OCI-LY3 (cell line): ENCODE measurements at regions not wholly inside any gene's neighbourhood (a gene's known extent, or its start where the extent isn't known, plus 50 kb on each side); places are given as distances from the start of the nearest gene placed in this dataset.

Experiments used
- H2AFZ ChIP-seq: fragments of 200-600, 300-600 bp; shearing (Covaris generic); 2 replicates; pipeline ENCODE4 v1.6.0; 2014; ENCODE audit warnings: antibody characterized with exemption, low read depth, low read length
- H3K27ac ChIP-seq: fragments of 200-600, 300-600 bp; sonication (generic); 2 replicates; pipeline ENCODE4 v1.5.1; 2014; ENCODE audit warnings: mild to moderate bottlenecking, low read length, moderate library complexity, mixed read lengths
- H3K27me3 ChIP-seq: fragments of 200-600, 300-600 bp; sonication (generic); 2 replicates; pipeline ENCODE4 v1.6.1; 2014; ENCODE audit warnings: low read depth, low read length, mixed read lengths
- H3K36me3 ChIP-seq: fragments of 200-600, 300-600 bp; sonication (generic); replicated peaks from 2 replicates; pipeline ENCODE3; 2014; ENCODE audit warnings: low read depth, low read length, mixed read lengths
- H3K4me1 ChIP-seq: fragments of 300-600, 200-600 bp; sonication (generic); 2 replicates; pipeline ENCODE4 v1.6.1; 2014; ENCODE audit warnings: low read length, mixed read lengths
- H3K4me2 ChIP-seq: fragments of 200-600, 300-600 bp; sonication (generic); 2 replicates; pipeline ENCODE4 v1.6.1; 2014; ENCODE audit warnings: low read length, mixed read lengths
- H3K4me3 ChIP-seq: fragments of 300-600, 200-600 bp; sonication (generic); 2 replicates; pipeline ENCODE4 v1.5.1; 2014; ENCODE audit warnings: antibody characterized with exemption, mild to moderate bottlenecking, low read length, moderate library complexity
- H3K79me2 ChIP-seq: fragments of 300-600, 200-600 bp; shearing (Covaris generic); 2 replicates; pipeline ENCODE4 v1.6.1; 2014; ENCODE audit warnings: mild to moderate bottlenecking, low read length, mixed read lengths
- H3K9ac ChIP-seq: fragments of 300-600, 200-600 bp; shearing (Covaris generic); 2 replicates; pipeline ENCODE4 v1.6.0; 2014; ENCODE audit warnings: mild to moderate bottlenecking, low read length, moderate library complexity
- H3K9me3 ChIP-seq: fragments of 200-600, 300-600 bp; shearing (Covaris generic); 2 replicates; pipeline ENCODE4 v1.6.1; 2014; ENCODE audit warnings: low read length, mixed read lengths; ENCODE audit not compliant: insufficient read depth
- H4K20me1 ChIP-seq: fragments of 200-600, 300-600 bp; sonication (generic); 2 replicates; pipeline ENCODE4 v1.6.1; 2016; ENCODE audit warnings: low read length, mixed read lengths; ENCODE audit not compliant: insufficient read depth
- EZH2phosphoT487 ChIP-seq: fragments of 200-600 bp; shearing (Covaris generic); IDR thresholded peaks from 2 replicates; pipeline ENCODE4 v1.6.1; 2018; ENCODE audit warnings: antibody characterized with exemption, mixed run types, low read depth
- TF ChIP-seq, protein P1 (sequence below): fragments of 200-600, 300-600 bp; sonication (generic); IDR thresholded peaks from 2 replicates; pipeline ENCODE4 v1.5.1; 2014; ENCODE audit warnings: antibody characterized with exemption, low read length, low read depth

GRCh38 chr4:31660916-31661315 lies 940.7 kb downstream of the PCDH7 start:
- Histone ChIP-seq H3K9ac (no peak overlapping the region), H3K9me3 (no peaks in the 10 kb centered on the region), H3K79me2 (no peaks in the 10 kb centered on the region), H3K27ac (no peak overlapping the region), H4K20me1 (no peaks in the 10 kb centered on the region), H3K4me2 (no peak overlapping the region), H3K27me3 (no peaks in the 10 kb centered on the region), H3K4me3 (no peak overlapping the region), H2AFZ (no peak overlapping the region; the same call in 1 of the 2 replicates), H3K36me3 (no peaks in the 10 kb centered on the region), H3K4me1 (peaks cover 17% of the 10 kb centered on the region)
- no peak for TF ChIP-seq EZH2phosphoT487
- TF ChIP-seq, protein P1, sequence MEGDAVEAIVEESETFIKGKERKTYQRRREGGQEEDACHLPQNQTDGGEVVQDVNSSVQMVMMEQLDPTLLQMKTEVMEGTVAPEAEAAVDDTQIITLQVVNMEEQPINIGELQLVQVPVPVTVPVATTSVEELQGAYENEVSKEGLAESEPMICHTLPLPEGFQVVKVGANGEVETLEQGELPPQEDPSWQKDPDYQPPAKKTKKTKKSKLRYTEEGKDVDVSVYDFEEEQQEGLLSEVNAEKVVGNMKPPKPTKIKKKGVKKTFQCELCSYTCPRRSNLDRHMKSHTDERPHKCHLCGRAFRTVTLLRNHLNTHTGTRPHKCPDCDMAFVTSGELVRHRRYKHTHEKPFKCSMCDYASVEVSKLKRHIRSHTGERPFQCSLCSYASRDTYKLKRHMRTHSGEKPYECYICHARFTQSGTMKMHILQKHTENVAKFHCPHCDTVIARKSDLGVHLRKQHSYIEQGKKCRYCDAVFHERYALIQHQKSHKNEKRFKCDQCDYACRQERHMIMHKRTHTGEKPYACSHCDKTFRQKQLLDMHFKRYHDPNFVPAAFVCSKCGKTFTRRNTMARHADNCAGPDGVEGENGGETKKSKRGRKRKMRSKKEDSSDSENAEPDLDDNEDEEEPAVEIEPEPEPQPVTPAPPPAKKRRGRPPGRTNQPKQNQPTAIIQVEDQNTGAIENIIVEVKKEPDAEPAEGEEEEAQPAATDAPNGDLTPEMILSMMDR = no peak

GRCh38 chr4:31662951-31663350 lies 942.8 kb downstream of the PCDH7 start:
- Histone ChIP-seq H3K27me3 (no peaks in the 10 kb centered on the region), H2AFZ (no peak overlapping the region), H3K4me1 (peaks cover 10% of the 10 kb centered on the region), H3K4me2 (no peak overlapping the region), H3K27ac (no peak overlapping the region), H4K20me1 (no peaks in the 10 kb centered on the region), H3K36me3 (no peaks in the 10 kb centered on the region), H3K9ac (no peak overlapping the region), H3K9me3 (no peaks in the 10 kb centered on the region), H3K79me2 (no peaks in the 10 kb centered on the region), H3K4me3 (no peak overlapping the region)
- TF ChIP-seq EZH2phosphoT487 = no peak
- TF ChIP-seq, protein P1 = no peak

DNA sequence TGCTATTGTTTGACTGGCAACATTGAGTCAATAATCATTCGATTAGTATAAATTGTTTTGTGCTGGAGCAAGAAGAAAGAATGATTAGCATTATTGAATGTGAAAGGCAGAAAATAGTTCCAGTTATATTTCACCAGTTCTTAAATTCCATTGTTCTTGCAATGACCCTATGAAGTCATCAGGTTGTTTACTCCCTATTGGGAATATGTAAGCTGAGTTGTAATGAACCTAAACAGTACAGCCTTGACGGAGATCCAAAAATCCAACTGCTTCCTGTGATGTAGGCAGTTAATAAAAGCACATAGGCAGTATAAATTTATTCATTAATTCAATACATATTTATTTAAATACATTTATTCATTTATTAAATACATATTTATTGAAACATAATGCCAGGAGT lies 947.5 kb downstream of the PCDH7 start:
- TF ChIP-seq, protein P1 = no peak
- TF ChIP-seq EZH2phosphoT487 = no peak
- Histone ChIP-seq H3K9ac (no peak overlapping the region), H3K4me2 (no peak overlapping the region)

GRCh38 chr4:31674313-31674947 lies 954.3 kb downstream of the PCDH7 start:
- no peaks in the 10 kb centered on the region for H3K36me3 ChIP-seq
- no peak overlapping the region for H3K9ac ChIP-seq
- H3K27me3 ChIP-seq = no peaks in the 10 kb centered on the region

More for the DNA sequence above, 947.5 kb downstream of the PCDH7 start:
- no peaks in the 10 kb centered on the region for H3K27me3 ChIP-seq
- H3K4me1 ChIP-seq = no peaks in the 10 kb centered on the region
- H4K20me1 ChIP-seq = no peaks in the 10 kb centered on the region
- H3K79me2 ChIP-seq = no peaks in the 10 kb centered on the region
- no peaks in the 10 kb centered on the region for H3K36me3 ChIP-seq
- H3K9me3 ChIP-seq = no peaks in the 10 kb centered on the region
- no peak overlapping the region for H3K4me3 ChIP-seq
- no peak overlapping the region for H3K27ac ChIP-seq
- no peak overlapping the region for H2AFZ ChIP-seq

More at GRCh38 chr4:31674313-31674947, 954.3 kb downstream of the PCDH7 start:
- Histone ChIP-seq H3K27ac (no peak overlapping the region), H3K4me3 (no peak overlapping the region), H3K4me2 (no peak overlapping the region), H3K79me2 (no peaks in the 10 kb centered on the region), H2AFZ (no peak overlapping the region), H3K9me3 (no peaks in the 10 kb centered on the region), H3K4me1 (no peaks in the 10 kb centered on the region), H4K20me1 (no peaks in the 10 kb centered on the region)
- TF ChIP-seq EZH2phosphoT487 = no peak
- TF ChIP-seq, protein P1 = peak; percentile 56
